Smooth muscle cell (in vitro differentiated cells): ENCODE measurements at regions not wholly inside any gene's neighbourhood (a gene's known extent, or its start where the extent isn't known, plus 50 kb on each side); places are given as distances from the start of the nearest gene placed in this dataset.

Source experiments
- DNase-seq: peaks from one replicate; lab custom pipeline; 2025; ENCODE audit not compliant: unreplicated experiment; lab: John Stamatoyannopoulos, UW
- H2AFZ ChIP-seq: fragments of 200-600 bp; sonication (generic); 2 replicates; pipeline ENCODE4 v1.6.0; 2016; ENCODE audit warnings: antibody characterized with exemption, low read depth, mild to moderate bottlenecking
- H3F3A ChIP-seq: fragments of 200-600 bp; sonication (generic); 2 replicates; pipeline ENCODE4 v1.6.0; 2017; ENCODE audit warnings: antibody characterized with exemption, low read depth
- H3K27ac ChIP-seq: fragments of 200-600 bp; sonication (generic); 2 replicates; pipeline ENCODE4 v1.5.1; 2016; ENCODE audit warnings: low read depth, mild to moderate bottlenecking
- H3K27me3 ChIP-seq: fragments of 200-600 bp; sonication (generic); 2 replicates; pipeline ENCODE4 v1.6.1; 2016; ENCODE audit warnings: low read depth, mild to moderate bottlenecking
- H3K36me3 ChIP-seq: fragments of 200-600 bp; sonication (generic); 2 replicates; pipeline ENCODE4 v1.5.1; 2016; ENCODE audit warnings: low read depth
- H3K4me1 ChIP-seq: fragments of 200-600 bp; sonication (generic); 2 replicates; pipeline ENCODE4 v1.5.1; 2016; ENCODE audit warnings: low read depth
- H3K4me2 ChIP-seq: fragments of 200-600 bp; sonication (generic); 2 replicates; pipeline ENCODE4 v1.6.0; 2016; ENCODE audit warnings: mild to moderate bottlenecking
- H3K4me3 ChIP-seq: fragments of 200-600 bp; sonication (generic); 2 replicates; pipeline ENCODE4 v1.5.1; 2016; ENCODE audit warnings: mild to moderate bottlenecking
- H3K79me2 ChIP-seq: fragments of 200-600 bp; sonication (generic); 2 replicates; pipeline ENCODE4 v1.6.0; 2016; ENCODE audit warnings: low read depth, mild to moderate bottlenecking
- H3K9ac ChIP-seq: fragments of 200-600 bp; sonication (generic); 2 replicates; pipeline ENCODE4 v1.6.0; 2016; ENCODE audit warnings: low read depth
- H3K9me3 ChIP-seq: fragments of 200-600 bp; sonication (generic); replicated peaks from 2 replicates; pipeline ENCODE4 v1.5.1; 2016; ENCODE audit warnings: low read depth
- H4K20me1 ChIP-seq: fragments of 200-600 bp; sonication (generic); 2 replicates; pipeline ENCODE4 v1.6.0; 2016; ENCODE audit warnings: low read depth
- WGBS: methylation state at CpG from one replicate; pipeline ENCODE4 v1.1.7; 2016; ENCODE audit warnings: low lambda C conversion rate; 5-methylcytosine and 5-hydroxymethylcytosine counted together
- TF ChIP-seq, protein P1 (sequence below): fragments of 200-600 bp; sonication (generic); IDR thresholded peaks from 2 replicates; pipeline ENCODE4 v1.5.1; 2017; ENCODE audit warnings: borderline replicate concordance, mild to moderate bottlenecking, antibody characterized with exemption; ENCODE audit not compliant: insufficient read depth, poor library complexity, severe bottlenecking

- Histone ChIP-seq H3K4me3 (no peak overlapping the region), H3K36me3 (no peaks in the 10 kb centered on the region), H3K79me2 (no peaks in the 10 kb centered on the region), H4K20me1 (no peaks in the 10 kb centered on the region), H2AFZ (no peak overlapping the region), H3K9me3 (no peaks in the 10 kb centered on the region), H3K4me1 (no peaks in the 10 kb centered on the region), H3K9ac (no peak overlapping the region), H3K27me3 (no peaks in the 10 kb centered on the region), H3K4me2 (no peak overlapping the region), H3F3A (no peaks in the 10 kb centered on the region), H3K27ac (no peak overlapping the region)
- TF ChIP-seq, protein P1, sequence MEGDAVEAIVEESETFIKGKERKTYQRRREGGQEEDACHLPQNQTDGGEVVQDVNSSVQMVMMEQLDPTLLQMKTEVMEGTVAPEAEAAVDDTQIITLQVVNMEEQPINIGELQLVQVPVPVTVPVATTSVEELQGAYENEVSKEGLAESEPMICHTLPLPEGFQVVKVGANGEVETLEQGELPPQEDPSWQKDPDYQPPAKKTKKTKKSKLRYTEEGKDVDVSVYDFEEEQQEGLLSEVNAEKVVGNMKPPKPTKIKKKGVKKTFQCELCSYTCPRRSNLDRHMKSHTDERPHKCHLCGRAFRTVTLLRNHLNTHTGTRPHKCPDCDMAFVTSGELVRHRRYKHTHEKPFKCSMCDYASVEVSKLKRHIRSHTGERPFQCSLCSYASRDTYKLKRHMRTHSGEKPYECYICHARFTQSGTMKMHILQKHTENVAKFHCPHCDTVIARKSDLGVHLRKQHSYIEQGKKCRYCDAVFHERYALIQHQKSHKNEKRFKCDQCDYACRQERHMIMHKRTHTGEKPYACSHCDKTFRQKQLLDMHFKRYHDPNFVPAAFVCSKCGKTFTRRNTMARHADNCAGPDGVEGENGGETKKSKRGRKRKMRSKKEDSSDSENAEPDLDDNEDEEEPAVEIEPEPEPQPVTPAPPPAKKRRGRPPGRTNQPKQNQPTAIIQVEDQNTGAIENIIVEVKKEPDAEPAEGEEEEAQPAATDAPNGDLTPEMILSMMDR = no peak
- no peak for DNase-seq
Measured at GRCh38 chr4:52198294-52198693, 147.2 kb downstream of the SPATA18 start.

- no peaks in the 10 kb centered on the region for H3K9me3 ChIP-seq
- no peak overlapping the region for H3K27ac ChIP-seq
- DNase-seq = no peak
- H2AFZ ChIP-seq = no peak overlapping the region
- no peaks in the 10 kb centered on the region for H3K79me2 ChIP-seq
- TF ChIP-seq, protein P1 = no peak
- no peak overlapping the region for H3K4me2 ChIP-seq
- no peak overlapping the region for H3K9ac ChIP-seq
- H4K20me1 ChIP-seq = no peaks in the 10 kb centered on the region
- no peak overlapping the region for H3K4me3 ChIP-seq
- 90% methylated on average over 1 of the region's 3 CpGs for WGBS
- no peaks in the 10 kb centered on the region for H3K27me3 ChIP-seq
- H3K36me3 ChIP-seq = no peaks in the 10 kb centered on the region
- no peaks in the 10 kb centered on the region for H3F3A ChIP-seq
- no peaks in the 10 kb centered on the region for H3K4me1 ChIP-seq
Measured at GRCh38 chr4:52199574-52200338, 148.7 kb downstream of the SPATA18 start.

DNA sequence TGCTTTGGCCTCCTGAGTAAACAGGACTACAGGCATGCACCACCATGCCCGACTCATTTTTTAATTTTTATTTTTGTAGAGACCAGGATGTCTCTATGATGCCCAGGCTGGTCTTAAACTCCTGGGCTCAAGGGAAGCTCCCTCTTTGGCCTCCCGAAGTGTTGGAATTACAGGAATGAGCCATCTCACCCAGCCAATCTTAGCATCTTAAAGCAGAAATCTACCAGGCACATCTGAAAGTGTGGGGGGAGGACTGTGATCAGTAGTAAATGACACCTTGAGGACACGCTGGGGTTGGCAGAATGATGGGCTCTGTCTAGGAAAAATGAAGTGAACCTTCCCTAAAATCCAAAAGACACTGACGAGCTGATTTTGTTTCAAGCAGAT, 149.2 kb downstream of the SPATA18 start:
- H3K36me3 ChIP-seq = no peaks in the 10 kb centered on the region
- no peaks in the 10 kb centered on the region for H3K4me1 ChIP-seq
- H3K79me2 ChIP-seq = no peaks in the 10 kb centered on the region
- WGBS = 76% methylated on average over 4 of the region's 4 CpGs
- H3K4me3 ChIP-seq = no peak overlapping the region
- no peaks in the 10 kb centered on the region for H3F3A ChIP-seq
- no peaks in the 10 kb centered on the region for H3K27me3 ChIP-seq
- no peak overlapping the region for H3K27ac ChIP-seq
- TF ChIP-seq, protein P1 = no peak
- no peaks in the 10 kb centered on the region for H4K20me1 ChIP-seq
- no peak overlapping the region for H3K4me2 ChIP-seq
- H3K9ac ChIP-seq = no peak overlapping the region
- no peak overlapping the region for H2AFZ ChIP-seq
- DNase-seq = no peak
- H3K9me3 ChIP-seq = no peaks in the 10 kb centered on the region

DNA sequence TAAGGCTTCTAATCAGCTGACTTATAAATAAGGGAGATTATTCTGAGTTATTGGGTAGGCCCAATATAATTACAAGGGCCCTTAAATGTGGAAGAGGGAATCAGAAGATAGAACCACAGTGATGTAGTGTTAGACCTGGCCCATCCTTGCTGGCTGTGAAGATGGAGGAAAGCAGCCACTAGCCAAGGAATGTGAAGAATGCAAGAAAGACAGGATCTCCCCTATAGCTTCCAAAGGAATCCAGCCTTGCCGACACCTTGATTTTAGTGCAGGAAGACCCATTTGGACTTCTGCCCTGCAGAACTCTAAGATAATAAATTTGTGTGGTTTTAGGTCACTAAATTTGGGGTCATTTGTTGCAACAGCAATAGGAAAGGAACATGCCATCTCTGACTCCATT, 150.6 kb downstream of the SPATA18 start:
- Histone ChIP-seq H3K27me3 (no peaks in the 10 kb centered on the region), H3F3A (no peaks in the 10 kb centered on the region), H3K9ac (no peak overlapping the region), H3K27ac (no peak overlapping the region), H3K4me3 (no peak overlapping the region), H2AFZ (no peak overlapping the region), H3K4me1 (no peaks in the 10 kb centered on the region), H3K36me3 (no peaks in the 10 kb centered on the region), H3K4me2 (no peak overlapping the region), H4K20me1 (no peaks in the 10 kb centered on the region), H3K79me2 (no peaks in the 10 kb centered on the region), H3K9me3 (no peaks in the 10 kb centered on the region)
- 62% methylated on average over 1 of the region's 1 CpG for WGBS
- TF ChIP-seq, protein P1 = no peak
- DNase-seq = no peak
